Testis (tissue), 2 donors: ENCODE measurements at regions not wholly inside any gene's neighbourhood (a gene's known extent, or its start where the extent isn't known, plus 50 kb on each side); places are given as distances from the start of the nearest gene placed in this dataset.

Experiments
- CTCF ChIP-seq, 3 experiments: fragments of 450-650 bp in 2 of 3; fragments of 200-600 bp in 1 of 3; sonication (generic) in 1 of 3; IDR thresholded peaks; one replicate each; pipeline ENCODE4 v1.5.1; 2016 to 2019; ENCODE audit warnings: antibody characterized with exemption in 3 of 3, mild to moderate bottlenecking in 2 of 3, moderate library complexity in 1 of 3
- POLR2A ChIP-seq: fragments of 450-650 bp; IDR thresholded peaks from one replicate; pipeline ENCODE4 v1.6.1; 2017; ENCODE audit warnings: antibody characterized with exemption, mild to moderate bottlenecking, moderate library complexity

GRCh38 chr16:49010396-49010795 lies 271.2 kb downstream of the CBLN1 start:
- no peak for TF ChIP-seq CTCF (IDR thresholded peaks at IDR 0.05)
- no peak for TF ChIP-seq POLR2A
